ENCODE measurements at regions not wholly inside any gene's neighbourhood (a gene's known extent, or its start where the extent isn't known, plus 50 kb on each side); places are given as distances from the start of the nearest gene placed in this dataset.

DNA sequence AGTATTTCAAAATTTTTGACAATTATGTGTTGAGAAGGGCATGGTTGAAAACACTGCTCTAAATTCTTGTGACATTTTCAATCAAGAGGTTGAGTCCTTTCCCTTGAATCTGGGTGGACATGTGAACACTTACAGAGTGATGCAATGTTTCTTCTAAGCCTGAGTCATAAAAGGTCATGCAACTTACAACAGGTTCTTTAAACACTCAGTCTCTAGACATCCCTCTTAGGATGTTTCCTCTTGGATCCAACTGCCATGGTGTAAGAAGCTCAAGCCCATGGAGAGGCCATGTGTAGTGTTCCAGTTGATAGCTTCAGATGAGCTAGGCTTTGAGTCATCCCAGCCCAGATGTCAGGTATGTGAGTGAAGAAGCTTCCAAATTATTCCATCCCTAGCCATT, 232.2 kb upstream of the MAOA start:
- Histone ChIP-seq H3K9ac (ENCODE audit: insufficient read depth, low read length, poor library complexity, severe bottlenecking) (no peak overlapping the region), H3K27me3 (ENCODE audit: control insufficient read depth in 2 of 2, insufficient read depth in 2 of 2, low read length in 2 of 2) (no peaks in the 10 kb centered on the region), H3K9me3 (replicated peaks in 1 of 2; ENCODE audit: control insufficient read depth in 1 of 2, insufficient read depth in 1 of 2, low read length in 2 of 2) (peaks cover 3 to 4% of the 10 kb centered on the region in 2 donors), H3K4me1 (ENCODE audit: control insufficient read depth in 1 of 2, insufficient read depth in 2 of 2, low read length in 2 of 2) (no peaks in the 10 kb centered on the region), H2AFZ (ENCODE audit: insufficient read depth, low read depth, low read length, poor library complexity, severe bottlenecking) (no peak overlapping the region), H3K4me2 (replicated peaks; ENCODE audit: extremely low read depth, low read length, poor library complexity, severe bottlenecking) (no peak overlapping the region), H3K4me3 (replicated peaks in 1 of 3; ENCODE audit: low read depth in 2 of 3, low read length in 3 of 3) (no peak overlapping the region), H3K36me3 (replicated peaks in 1 of 2; ENCODE audit: control insufficient read depth in 1 of 2, insufficient read depth in 2 of 2, low read length in 2 of 2) (no peaks in the 10 kb centered on the region), H3K79me2 (ENCODE audit: insufficient read depth, low read length) (no peaks in the 10 kb centered on the region), H3K27ac (ENCODE audit: low read depth in 1 of 2, low read length in 2 of 2) (no peak overlapping the region), H4K20me1 (ENCODE audit: insufficient read depth, low read length) (no peaks in the 10 kb centered on the region)
- intact Hi-C loops (cut with micrococcal nuclease): no loop called here
- Mint-ChIP-seq H3K9me3 (peaks cover 0 to 12% (median 4%) of the 10 kb centered on the region in 7 donors), H3K4me1 (no peaks in the 10 kb centered on the region), H3K27me3 (ENCODE audit: low read depth in 3 of 3) (peaks cover 0 to 3% (median 0%) of the 10 kb centered on the region in 3 donors), H3K36me3 (no peaks in the 10 kb centered on the region), H3K4me3 (no peak overlapping the region), H3K27ac (no peak overlapping the region)
- TF ChIP-seq, protein P1, sequence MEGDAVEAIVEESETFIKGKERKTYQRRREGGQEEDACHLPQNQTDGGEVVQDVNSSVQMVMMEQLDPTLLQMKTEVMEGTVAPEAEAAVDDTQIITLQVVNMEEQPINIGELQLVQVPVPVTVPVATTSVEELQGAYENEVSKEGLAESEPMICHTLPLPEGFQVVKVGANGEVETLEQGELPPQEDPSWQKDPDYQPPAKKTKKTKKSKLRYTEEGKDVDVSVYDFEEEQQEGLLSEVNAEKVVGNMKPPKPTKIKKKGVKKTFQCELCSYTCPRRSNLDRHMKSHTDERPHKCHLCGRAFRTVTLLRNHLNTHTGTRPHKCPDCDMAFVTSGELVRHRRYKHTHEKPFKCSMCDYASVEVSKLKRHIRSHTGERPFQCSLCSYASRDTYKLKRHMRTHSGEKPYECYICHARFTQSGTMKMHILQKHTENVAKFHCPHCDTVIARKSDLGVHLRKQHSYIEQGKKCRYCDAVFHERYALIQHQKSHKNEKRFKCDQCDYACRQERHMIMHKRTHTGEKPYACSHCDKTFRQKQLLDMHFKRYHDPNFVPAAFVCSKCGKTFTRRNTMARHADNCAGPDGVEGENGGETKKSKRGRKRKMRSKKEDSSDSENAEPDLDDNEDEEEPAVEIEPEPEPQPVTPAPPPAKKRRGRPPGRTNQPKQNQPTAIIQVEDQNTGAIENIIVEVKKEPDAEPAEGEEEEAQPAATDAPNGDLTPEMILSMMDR (IDR thresholded peaks at IDR 0.05): no peak
- no peak for DNase-seq

DNA sequence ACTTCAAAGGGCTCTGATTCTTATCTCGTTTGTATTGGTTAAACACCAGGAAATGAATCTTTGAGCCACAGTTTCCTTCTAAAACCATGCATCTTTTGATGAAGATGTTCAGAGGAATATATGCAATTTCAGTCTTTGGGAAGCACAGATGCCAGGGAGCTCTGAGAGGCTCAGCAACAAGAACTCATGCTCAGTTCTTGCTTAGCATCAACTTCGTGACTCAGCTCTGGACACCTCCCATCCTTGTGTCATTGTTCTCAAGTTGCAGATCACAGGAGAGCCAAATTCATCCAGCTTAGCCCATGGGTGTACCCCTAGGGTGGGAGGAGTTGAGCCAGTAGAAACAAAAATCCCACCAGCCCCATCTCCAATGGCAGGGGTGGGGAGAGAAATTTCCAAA, 219.6 kb upstream of the MAOA start:
- Histone ChIP-seq H3K79me2 (ENCODE audit: insufficient read depth, low read length) (no peaks in the 10 kb centered on the region), H4K20me1 (ENCODE audit: insufficient read depth, low read length) (no peaks in the 10 kb centered on the region), H3K4me1 (ENCODE audit: control insufficient read depth in 1 of 2, insufficient read depth in 2 of 2, low read length in 2 of 2) (no peaks in the 10 kb centered on the region), H3K9me3 (replicated peaks in 1 of 2; ENCODE audit: control insufficient read depth in 1 of 2, insufficient read depth in 1 of 2, low read length in 2 of 2) (no peaks in the 10 kb centered on the region), H3K9ac (ENCODE audit: insufficient read depth, low read length, poor library complexity, severe bottlenecking) (no peak overlapping the region), H3K4me2 (replicated peaks; ENCODE audit: extremely low read depth, low read length, poor library complexity, severe bottlenecking) (no peak overlapping the region), H3K27me3 (ENCODE audit: control insufficient read depth in 2 of 2, insufficient read depth in 2 of 2, low read length in 2 of 2) (no peaks in the 10 kb centered on the region), H3K4me3 (replicated peaks in 1 of 3; ENCODE audit: low read depth in 2 of 3, low read length in 3 of 3) (no peak overlapping the region), H2AFZ (ENCODE audit: insufficient read depth, low read depth, low read length, poor library complexity, severe bottlenecking) (no peak overlapping the region), H3K36me3 (replicated peaks in 1 of 2; ENCODE audit: control insufficient read depth in 1 of 2, insufficient read depth in 2 of 2, low read length in 2 of 2) (no peaks in the 10 kb centered on the region), H3K27ac (ENCODE audit: low read depth in 1 of 2, low read length in 2 of 2) (no peak overlapping the region)
- no peaks in the 10 kb centered on the region for H3K4me1 Mint-ChIP-seq
- WGBS (ENCODE audit: insufficient coverage): no CpG with 5 or more reads among the region's 2 CpGs
- no peaks in the 10 kb centered on the region for H3K27me3 Mint-ChIP-seq (ENCODE audit: low read depth in 3 of 3)
- no peak overlapping the region for H3K27ac Mint-ChIP-seq
- intact Hi-C loops (cut with micrococcal nuclease): no loop called here
- DNase-seq: no peak
- H3K9me3 Mint-ChIP-seq: peaks cover 0 to 8% (median 3%) of the 10 kb centered on the region in 7 donors
- H3K4me3 Mint-ChIP-seq: no peak overlapping the region
- H3K36me3 Mint-ChIP-seq: no peaks in the 10 kb centered on the region
- TF ChIP-seq, protein P1 (IDR thresholded peaks at IDR 0.05): no peak
